ENCODE measurements at regions not wholly inside any gene's neighbourhood (a gene's known extent, or its start where the extent isn't known, plus 50 kb on each side); places are given as distances from the start of the nearest gene placed in this dataset.
"Not testable (repeated sequence)": the region's sequence is repeated elsewhere in the genome, so short reads cannot be mapped to it uniquely, and the experiment has no call there.

DNA sequence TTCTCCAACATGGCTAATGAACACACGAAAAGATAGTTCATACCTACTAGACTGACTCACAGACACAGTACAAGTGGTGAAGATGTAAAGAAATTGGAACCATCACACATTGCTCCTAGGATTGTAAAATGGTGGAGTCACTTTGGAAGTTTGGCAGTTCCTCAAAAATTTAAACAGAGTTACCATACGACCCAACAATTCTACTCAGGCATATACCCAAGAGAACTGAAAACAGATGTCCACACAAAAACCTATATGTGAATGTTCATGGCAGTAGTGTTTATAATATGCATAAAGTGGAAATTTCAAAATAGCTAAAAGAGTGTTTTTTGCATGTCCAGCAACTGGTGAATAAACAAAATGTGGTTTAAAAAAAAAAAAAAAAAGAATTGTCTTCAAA lies 332.6 kb downstream of the PLPP3 start:
- H3K4me3 ChIP-seq (ENCODE audit: low read length in 2 of 2); ATAC-seq (ENCODE audit: low FRiP score); H3K9me3 ChIP-seq (ENCODE audit: control insufficient read depth, low read length); intact Hi-C loops (cut with DNase I); H3K27me3 ChIP-seq (ENCODE audit: control insufficient read depth in 1 of 2, insufficient read depth in 2 of 2, low read length in 1 of 2); H3K36me3 ChIP-seq (ENCODE audit: control insufficient read depth in 1 of 2, insufficient read depth in 2 of 2, low read length in 1 of 2); H3K4me1 ChIP-seq (ENCODE audit: control insufficient read depth in 1 of 2, insufficient read depth in 2 of 2, low read length in 2 of 2); H3K27ac ChIP-seq (ENCODE audit: low read depth in 1 of 2, low read length in 2 of 2); DNase-seq: not testable (repeated sequence)
- WGBS, 2 donors: 90 to 94% methylated on average over 2 of the region's 2 CpGs

DNA sequence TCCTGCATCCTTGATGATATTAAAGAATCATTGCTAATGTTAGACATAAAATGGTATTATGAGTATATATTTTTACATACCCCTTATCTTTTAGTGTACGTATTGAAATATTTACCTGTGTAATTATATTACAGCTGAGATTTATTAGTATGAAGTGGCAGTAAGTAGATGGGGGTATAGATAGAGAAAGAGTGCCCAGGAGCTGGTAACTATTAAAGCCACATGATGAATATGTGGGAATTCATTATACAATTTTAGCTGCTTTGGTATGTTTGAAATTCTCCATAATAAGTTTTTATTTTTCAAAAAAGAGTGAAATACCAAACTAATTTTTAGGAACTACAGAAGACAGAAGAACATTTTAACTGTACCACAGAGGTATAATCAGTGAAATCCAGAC lies 339.0 kb downstream of the PLPP3 start:
- Histone ChIP-seq H3K9me3 (ENCODE audit: control insufficient read depth, low read length) (no peaks in the 10 kb centered on the region), H3K27ac (ENCODE audit: low read depth in 1 of 2, low read length in 2 of 2) (no peak overlapping the region), H3K4me1 (ENCODE audit: control insufficient read depth in 1 of 2, insufficient read depth in 2 of 2, low read length in 2 of 2) (no peaks in the 10 kb centered on the region), H3K27me3 (ENCODE audit: control insufficient read depth in 1 of 2, insufficient read depth in 2 of 2, low read length in 1 of 2) (no peaks in the 10 kb centered on the region), H3K4me3 (ENCODE audit: low read length in 2 of 2) (no peak overlapping the region), H3K36me3 (ENCODE audit: control insufficient read depth in 1 of 2, insufficient read depth in 2 of 2, low read length in 1 of 2) (no peaks in the 10 kb centered on the region)
- ATAC-seq (ENCODE audit: low FRiP score) (no peak), DNase-seq (no peak)
- 39 to 68% methylated on average over 1 of the region's 1 CpG for WGBS, 2 donors
- intact Hi-C loops (cut with DNase I): no loop called here

- Histone ChIP-seq H3K9me3 (ENCODE audit: control insufficient read depth, low read length) (no peaks in the 10 kb centered on the region), H3K36me3 (ENCODE audit: control insufficient read depth in 1 of 2, insufficient read depth in 2 of 2, low read length in 1 of 2) (no peaks in the 10 kb centered on the region), H3K27ac (ENCODE audit: low read depth in 1 of 2, low read length in 2 of 2) (no peak overlapping the region), H3K27me3 (ENCODE audit: control insufficient read depth in 1 of 2, insufficient read depth in 2 of 2, low read length in 1 of 2) (no peaks in the 10 kb centered on the region), H3K4me3 (ENCODE audit: low read length in 2 of 2) (no peak overlapping the region), H3K4me1 (ENCODE audit: control insufficient read depth in 1 of 2, insufficient read depth in 2 of 2, low read length in 2 of 2) (no peaks in the 10 kb centered on the region)
- 98% methylated on average over 4 of the region's 4 CpGs for WGBS, 2 donors
- no peak for DNase-seq
- no peak for ATAC-seq (ENCODE audit: low FRiP score)
- intact Hi-C loops (cut with DNase I): no loop called here
Measured at GRCh38 chr1:56237491-56238064, 341.8 kb downstream of the PLPP3 start.

- WGBS, 2 donors: 97% methylated on average over 4 of the region's 4 CpGs
- ATAC-seq (ENCODE audit: low FRiP score): no peak
- intact Hi-C loops (cut with DNase I): no loop called here
Measured at GRCh38 chr1:56236688-56237087, 342.7 kb downstream of the PLPP3 start.

DNA sequence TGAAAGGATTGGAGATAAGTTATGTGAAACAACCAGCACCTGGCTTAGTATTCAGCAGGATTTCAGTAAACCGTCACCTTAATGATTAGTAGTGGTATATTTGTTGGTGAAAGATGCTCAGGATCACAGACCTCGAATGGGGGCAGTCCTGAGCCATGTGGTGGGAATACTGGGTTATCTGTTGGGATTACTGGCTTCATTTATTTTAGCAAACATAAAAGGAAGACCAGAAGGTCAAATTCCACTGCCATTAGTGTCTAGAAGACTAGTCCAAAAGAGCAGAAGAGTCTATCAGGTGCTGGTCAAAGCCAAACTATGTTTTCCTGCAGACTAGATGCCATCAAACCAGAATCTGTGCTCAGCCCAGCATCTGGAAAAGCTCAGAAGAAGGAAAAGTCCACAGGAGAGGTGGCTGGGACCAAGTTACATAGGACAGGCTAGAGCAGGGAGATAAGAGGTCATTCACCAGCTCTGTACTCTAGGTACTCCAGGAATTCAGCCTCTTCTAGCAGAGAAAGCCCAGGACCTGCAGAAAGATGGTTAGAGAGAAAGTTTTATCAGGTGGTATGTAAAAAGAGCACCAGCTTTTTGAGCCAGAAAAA lies 343.4 kb downstream of the PLPP3 start:
- Histone ChIP-seq H3K27me3 (ENCODE audit: control insufficient read depth in 1 of 2, insufficient read depth in 2 of 2, low read length in 1 of 2) (no peaks in the 10 kb centered on the region), H3K4me1 (ENCODE audit: control insufficient read depth in 1 of 2, insufficient read depth in 2 of 2, low read length in 2 of 2) (no peaks in the 10 kb centered on the region), H3K4me3 (ENCODE audit: low read length in 2 of 2) (no peak overlapping the region), H3K27ac (ENCODE audit: low read depth in 1 of 2, low read length in 2 of 2) (no peak overlapping the region), H3K9me3 (ENCODE audit: control insufficient read depth, low read length) (no peaks in the 10 kb centered on the region), H3K36me3 (ENCODE audit: control insufficient read depth in 1 of 2, insufficient read depth in 2 of 2, low read length in 1 of 2) (no peaks in the 10 kb centered on the region)
- no peak for DNase-seq
- intact Hi-C loops (cut with DNase I): no loop called here
- ATAC-seq (ENCODE audit: low FRiP score): no peak
- WGBS, 2 donors: 82 to 89% methylated on average over 2 of the region's 2 CpGs

More at GRCh38 chr1:56236688-56237087, 342.7 kb downstream of the PLPP3 start:
- H3K27ac ChIP-seq (ENCODE audit: low read depth in 1 of 2, low read length in 2 of 2): no peak overlapping the region
- no peak overlapping the region for H3K4me3 ChIP-seq (ENCODE audit: low read length in 2 of 2)
- no peaks in the 10 kb centered on the region for H3K36me3 ChIP-seq (ENCODE audit: control insufficient read depth in 1 of 2, insufficient read depth in 2 of 2, low read length in 1 of 2)
- no peaks in the 10 kb centered on the region for H3K9me3 ChIP-seq (ENCODE audit: control insufficient read depth, low read length)
- no peaks in the 10 kb centered on the region for H3K4me1 ChIP-seq (ENCODE audit: control insufficient read depth in 1 of 2, insufficient read depth in 2 of 2, low read length in 2 of 2)
- DNase-seq: no peak
- H3K27me3 ChIP-seq (ENCODE audit: control insufficient read depth in 1 of 2, insufficient read depth in 2 of 2, low read length in 1 of 2): no peaks in the 10 kb centered on the region

- WGBS, 2 donors: 75 to 79% methylated on average over 8 of the region's 8 CpGs
- Histone ChIP-seq H3K27me3 (ENCODE audit: control insufficient read depth in 1 of 2, insufficient read depth in 2 of 2, low read length in 1 of 2) (no peaks in the 10 kb centered on the region), H3K36me3 (ENCODE audit: control insufficient read depth in 1 of 2, insufficient read depth in 2 of 2, low read length in 1 of 2) (no peaks in the 10 kb centered on the region), H3K4me3 (ENCODE audit: low read length in 2 of 2) (no peak overlapping the region), H3K27ac (ENCODE audit: low read depth in 1 of 2, low read length in 2 of 2) (no peak overlapping the region), H3K9me3 (ENCODE audit: control insufficient read depth, low read length) (no peaks in the 10 kb centered on the region), H3K4me1 (ENCODE audit: control insufficient read depth in 1 of 2, insufficient read depth in 2 of 2, low read length in 2 of 2) (no peaks in the 10 kb centered on the region)
- no peak for DNase-seq
- ATAC-seq (ENCODE audit: low FRiP score): no peak
- intact Hi-C loops (cut with DNase I): no loop called here
Measured at GRCh38 chr1:56229186-56229585, 350.2 kb downstream of the PLPP3 start.

GRCh38 chr1:56227886-56228285 lies 351.5 kb downstream of the PLPP3 start:
- no peaks in the 10 kb centered on the region for H3K9me3 ChIP-seq (ENCODE audit: control insufficient read depth, low read length)
- ATAC-seq (ENCODE audit: low FRiP score) (no peak), DNase-seq (no peak)
- no peaks in the 10 kb centered on the region for H3K4me1 ChIP-seq (ENCODE audit: control insufficient read depth in 1 of 2, insufficient read depth in 2 of 2, low read length in 2 of 2)
- no peaks in the 10 kb centered on the region for H3K27me3 ChIP-seq (ENCODE audit: control insufficient read depth in 1 of 2, insufficient read depth in 2 of 2, low read length in 1 of 2)
- H3K4me3 ChIP-seq (ENCODE audit: low read length in 2 of 2): no peak overlapping the region
- H3K36me3 ChIP-seq (ENCODE audit: control insufficient read depth in 1 of 2, insufficient read depth in 2 of 2, low read length in 1 of 2): no peaks in the 10 kb centered on the region
- WGBS, 2 donors: 82% methylated on average over 3 of the region's 3 CpGs
- intact Hi-C loops (cut with DNase I): no loop called here
- no peak overlapping the region for H3K27ac ChIP-seq (ENCODE audit: low read depth in 1 of 2, low read length in 2 of 2)

- Histone ChIP-seq H3K4me1 (ENCODE audit: control insufficient read depth in 1 of 2, insufficient read depth in 2 of 2, low read length in 2 of 2) (no peaks in the 10 kb centered on the region), H3K4me3 (ENCODE audit: low read length in 2 of 2) (no peak overlapping the region), H3K36me3 (ENCODE audit: control insufficient read depth in 1 of 2, insufficient read depth in 2 of 2, low read length in 1 of 2) (no peaks in the 10 kb centered on the region), H3K9me3 (ENCODE audit: control insufficient read depth, low read length) (no peaks in the 10 kb centered on the region), H3K27me3 (ENCODE audit: control insufficient read depth in 1 of 2, insufficient read depth in 2 of 2, low read length in 1 of 2) (no peaks in the 10 kb centered on the region), H3K27ac (ENCODE audit: low read depth in 1 of 2, low read length in 2 of 2) (no peak overlapping the region)
- ATAC-seq (ENCODE audit: low FRiP score) (no peak), DNase-seq (no peak)
- 94 to 95% methylated on average over 1 of the region's 1 CpG for WGBS, 2 donors
- intact Hi-C loops (cut with DNase I): no loop called here
Measured at GRCh38 chr1:56227401-56227800, 352.0 kb downstream of the PLPP3 start.

- H3K4me3 ChIP-seq (ENCODE audit: low read length in 2 of 2): no peak overlapping the region
- ATAC-seq (ENCODE audit: low FRiP score): no peak
- intact Hi-C loops (cut with DNase I): no loop called here
- no peaks in the 10 kb centered on the region for H3K36me3 ChIP-seq (ENCODE audit: control insufficient read depth in 1 of 2, insufficient read depth in 2 of 2, low read length in 1 of 2)
- no peak overlapping the region for H3K27ac ChIP-seq (ENCODE audit: low read depth in 1 of 2, low read length in 2 of 2)
- H3K27me3 ChIP-seq (ENCODE audit: control insufficient read depth in 1 of 2, insufficient read depth in 2 of 2, low read length in 1 of 2): no peaks in the 10 kb centered on the region
- no peaks in the 10 kb centered on the region for H3K9me3 ChIP-seq (ENCODE audit: control insufficient read depth, low read length)
- no peak for DNase-seq
- no peaks in the 10 kb centered on the region for H3K4me1 ChIP-seq (ENCODE audit: control insufficient read depth in 1 of 2, insufficient read depth in 2 of 2, low read length in 2 of 2)
- 98% methylated on average over 1 of the region's 1 CpG for WGBS, 2 donors
Measured at GRCh38 chr1:56225964-56226815, 353.2 kb downstream of the PLPP3 start.

Measured in aorta (tissue), 5 donors.